ENCODE measurements at regions not wholly inside any gene's neighbourhood (a gene's known extent, or its start where the extent isn't known, plus 50 kb on each side); places are given as distances from the start of the nearest gene placed in this dataset.

DNA sequence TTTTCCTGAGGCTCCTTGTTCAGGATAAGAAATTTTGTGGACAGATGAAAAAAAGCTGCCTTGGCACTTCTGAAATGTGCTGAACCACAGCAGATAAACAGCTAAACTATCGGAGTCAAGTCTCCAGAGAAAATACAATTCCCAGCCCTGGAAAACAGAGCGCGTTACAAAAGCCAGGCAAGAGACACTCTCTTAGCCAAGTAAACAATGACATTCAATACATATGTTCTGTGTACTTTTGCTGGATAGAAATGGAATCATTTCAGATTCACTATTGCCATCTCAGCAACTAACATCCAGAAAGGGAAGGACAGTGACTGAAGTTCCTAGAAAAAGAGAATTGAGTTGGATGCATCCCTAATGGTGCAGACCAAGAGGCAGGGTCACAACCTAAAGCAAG lies 196.8 kb upstream of the NRSN1 start:
- no peak overlapping the region for H3K4me3 ChIP-seq (ENCODE audit: low read length)

GRCh38 chr6:23940466-23940865 lies 185.5 kb upstream of the NRSN1 start:
- no peak for DNase-seq (ENCODE audit: low read depth)
- TF ChIP-seq CTCF (conservative IDR thresholded peaks at IDR 0.05; ENCODE audit: low read length) = no peak
- H3K4me3 ChIP-seq (ENCODE audit: low read length) = no peak overlapping the region

More for the DNA sequence above, 196.8 kb upstream of the NRSN1 start:
- DNase-seq (ENCODE audit: low read depth) = no peak
- no peak for TF ChIP-seq CTCF (conservative IDR thresholded peaks at IDR 0.05; ENCODE audit: low read length)

- TF ChIP-seq CTCF (conservative IDR thresholded peaks at IDR 0.05; ENCODE audit: low read length) = no peak
- DNase-seq (ENCODE audit: low read depth) = no peak
- no peak overlapping the region for H3K4me3 ChIP-seq (ENCODE audit: low read length)
These were observed 174.3 kb upstream of the NRSN1 start for GRCh38 chr6:23951691-23952090.

DNA sequence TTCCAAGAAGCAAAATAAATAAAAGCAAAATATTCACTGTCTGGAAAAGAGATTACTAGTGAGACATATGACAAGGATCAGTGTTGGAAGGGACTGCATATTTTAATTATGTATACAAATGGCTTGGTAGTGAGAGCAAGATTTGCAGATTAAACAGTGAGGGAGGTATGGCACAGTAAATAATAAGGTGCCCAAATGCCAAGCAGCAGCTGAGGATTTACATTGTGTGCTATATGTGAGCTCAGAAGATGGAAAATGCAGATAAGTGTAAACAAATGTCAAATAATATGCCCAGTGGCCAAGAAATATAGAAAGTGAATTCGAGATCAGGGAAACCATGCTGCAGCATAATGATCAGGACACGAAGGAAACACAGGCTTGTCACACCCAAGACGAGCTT lies 173.8 kb upstream of the NRSN1 start:
- no peak for TF ChIP-seq CTCF (conservative IDR thresholded peaks at IDR 0.05; ENCODE audit: low read length)
- H3K4me3 ChIP-seq (ENCODE audit: low read length) = no peak overlapping the region
- no peak for DNase-seq (ENCODE audit: low read depth)

GRCh38 chr6:23953976-23954375 lies 172.0 kb upstream of the NRSN1 start:
- no peak for DNase-seq (ENCODE audit: low read depth)
- H3K4me3 ChIP-seq (ENCODE audit: low read length) = no peak overlapping the region
- no peak for TF ChIP-seq CTCF (conservative IDR thresholded peaks at IDR 0.05; ENCODE audit: low read length)

DNA sequence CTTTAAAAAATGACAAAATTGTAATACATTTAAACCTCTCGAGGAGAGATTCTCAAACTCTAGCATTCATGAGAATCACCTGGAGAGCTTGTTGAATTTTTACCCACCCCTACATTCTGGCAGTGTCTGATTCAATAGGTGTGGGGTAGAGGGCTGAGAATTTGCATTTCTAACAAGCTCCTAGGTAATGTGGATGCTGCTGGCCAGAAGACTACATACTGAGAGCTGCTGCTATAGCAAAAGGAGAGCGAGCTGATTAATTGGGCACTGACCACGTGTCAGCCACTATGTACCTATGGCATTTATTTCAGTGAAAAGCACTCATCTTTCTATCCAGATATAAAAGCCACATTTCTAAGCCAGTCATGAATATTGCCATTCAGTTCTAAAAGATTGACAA lies 169.0 kb upstream of the NRSN1 start:
- no peak for TF ChIP-seq CTCF (conservative IDR thresholded peaks at IDR 0.05; ENCODE audit: low read length)
- H3K4me3 ChIP-seq (ENCODE audit: low read length) = no peak overlapping the region
- no peak for DNase-seq (ENCODE audit: low read depth)

DNA sequence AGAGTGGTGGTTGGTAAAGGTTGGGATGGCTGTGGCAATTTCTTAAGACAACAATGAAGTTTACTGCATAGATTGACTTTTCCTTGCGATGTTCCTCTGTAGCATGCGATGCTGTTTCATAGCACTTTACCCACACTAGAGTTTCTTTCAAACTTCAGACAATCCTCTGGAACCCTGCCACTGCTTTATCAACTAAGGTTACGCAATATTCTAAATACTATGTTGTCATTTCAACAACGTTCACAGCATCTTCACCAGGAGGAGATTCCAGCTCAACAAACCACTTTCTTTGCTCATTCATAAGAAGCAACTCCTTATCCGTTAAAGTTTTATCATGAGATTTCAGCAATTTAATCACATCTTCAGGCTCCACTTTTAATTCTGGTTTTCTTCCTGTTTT lies 161.2 kb upstream of the NRSN1 start:
- H3K4me3 ChIP-seq (ENCODE audit: low read length) = no peak overlapping the region
- TF ChIP-seq CTCF (conservative IDR thresholded peaks at IDR 0.05; ENCODE audit: low read length) = no peak
- DNase-seq (ENCODE audit: low read depth) = no peak
